GM12878 (cell line): ENCODE measurements at regions not wholly inside any gene's neighbourhood (a gene's known extent, or its start where the extent isn't known, plus 50 kb on each side); places are given as distances from the start of the nearest gene placed in this dataset.

Source experiments
- BHLHE40 ChIP-seq, 2 experiments: fragments of 450-650 bp in 1 of 2; IDR thresholded peaks; 2 replicates each; pipeline ENCODE4 v1.6.1; 2011 to 2017; ENCODE audit warnings: low read depth in 2 of 2, borderline replicate concordance in 1 of 2, improper control_type of control experiment in 1 of 2, low read length in 1 of 2, mild to moderate bottlenecking in 1 of 2
- CHD1 ChIP-seq: IDR thresholded peaks from 2 replicates; pipeline ENCODE4 v1.6.1; 2012; ENCODE audit warnings: low read depth, low read length, improper control_type of control experiment
- EP300 ChIP-seq, 2 experiments: fragments of 150-350 bp in 1 of 2; IDR thresholded peaks; 2 replicates each; pipeline ENCODE4 v1.6.1; 2011 to 2012; ENCODE audit warnings: low read depth in 2 of 2, low read length in 2 of 2, borderline replicate concordance in 1 of 2, improper control_type of control experiment in 1 of 2, inconsistent platforms in 1 of 2; ENCODE audit not compliant: control insufficient read depth in 1 of 2
- ETV6 ChIP-seq, 2 experiments: fragments of 450-650 bp in 1 of 2; IDR thresholded peaks in 1 of 2; conservative IDR thresholded peaks in 1 of 2; 2 replicates each; pipeline ENCODE4 v1.6.1; 2014; ENCODE audit warnings: antibody characterized with exemption in 1 of 2, borderline replicate concordance in 1 of 2, low read depth in 1 of 2, mild to moderate bottlenecking in 1 of 2, moderate library complexity in 1 of 2
- FOS ChIP-seq: IDR thresholded peaks from 3 replicates; pipeline ENCODE4 v1.6.1; 2011; ENCODE audit warnings: borderline replicate concordance; ENCODE audit not compliant: insufficient read length; ENCODE audit errors: extremely low read depth
- FOXK2 ChIP-seq: fragments of 450-650 bp; IDR thresholded peaks from 2 replicates; pipeline ENCODE4 v1.6.1; 2017; ENCODE audit warnings: mild to moderate bottlenecking, moderate library complexity
- IKZF2 ChIP-seq, 2 experiments: fragments of 450-650 bp; IDR thresholded peaks; 2 replicates each; pipeline ENCODE4 v1.6.1; 2017; ENCODE audit warnings: mild to moderate bottlenecking in 2 of 2, moderate library complexity in 2 of 2
- KDM1A ChIP-seq: fragments of 200-600 bp; sonication (generic); IDR thresholded peaks from 2 replicates; pipeline ENCODE4 v1.6.1; 2016; ENCODE audit warnings: borderline replicate concordance
- KLF5 ChIP-seq: fragments of 450-650 bp; IDR thresholded peaks from 2 replicates; pipeline ENCODE4 v1.6.1; 2014; ENCODE audit warnings: mild to moderate bottlenecking; ENCODE audit not compliant: partially characterized antibody
- MEF2A ChIP-seq: IDR thresholded peaks from 2 replicates; pipeline ENCODE4 v1.6.1; 2011; ENCODE audit warnings: low read depth, mild to moderate bottlenecking, low read length, moderate library complexity; ENCODE audit not compliant: insufficient read depth
- PAX5 ChIP-seq: IDR thresholded peaks from 2 replicates; pipeline ENCODE4 v1.6.1; 2011; ENCODE audit warnings: low read depth, low read length, borderline replicate concordance
- POLR2A ChIP-seq: IDR thresholded peaks from 2 replicates; pipeline ENCODE4 v1.6.1; 2011; ENCODE audit warnings: low read depth, mild to moderate bottlenecking, low read length
- PRDM15 ChIP-seq: fragments of 450-650 bp; formaldehyde crosslinking; IDR thresholded peaks from 2 replicates; pipeline ENCODE4 v1.4.0; 2020; ENCODE audit warnings: mild to moderate bottlenecking, moderate library complexity
- RAD51 ChIP-seq: fragments of 450-650 bp; IDR thresholded peaks from 2 replicates; pipeline ENCODE4 v1.6.1; 2016; ENCODE audit warnings: moderate library complexity, mild to moderate bottlenecking, inconsistent platforms
- TCF3 ChIP-seq: IDR thresholded peaks from 2 replicates; pipeline ENCODE4 v1.6.1; 2012; ENCODE audit warnings: low read depth, mild to moderate bottlenecking, low read length, borderline replicate concordance; ENCODE audit not compliant: insufficient read depth
- ZBED1 ChIP-seq: IDR thresholded peaks from 2 replicates; pipeline ENCODE4 v1.6.1; 2016; ENCODE audit warnings: borderline replicate concordance
- ZNF274 ChIP-seq: IDR thresholded peaks from one replicate; pipeline ENCODE4 v1.8.0; 2011; ENCODE audit not compliant: insufficient read length, insufficient read depth
- TF ChIP-seq, protein P1 (sequence below): fragments of 150-350 bp; IDR thresholded peaks from 2 replicates; pipeline ENCODE4 v1.6.1; 2016; ENCODE audit warnings: low read depth, low read length
- TF ChIP-seq, protein P2 (sequence below): IDR thresholded peaks from 2 replicates; pipeline ENCODE4 v1.6.1; 2012; ENCODE audit warnings: low read depth, low read length, improper control_type of control experiment

GRCh38 chr10:2948127-2948854, 119.1 kb upstream of the PFKP start (continued):
- no peak for TF ChIP-seq KDM1A
- peak in 1 of 2 experiments; percentile 33; a peak in 2 of 4 replicates for TF ChIP-seq BHLHE40 (IDR thresholded peaks at IDR 0.05; ENCODE audit: borderline replicate concordance in 1 of 2, low read depth in 2 of 2, low read length in 1 of 2)
- TF ChIP-seq TCF3 = no peak
- TF ChIP-seq PAX5 = 0 out of 2 replicates have a peak, but pooled peaks have one; percentile 41
- 0 out of 2 replicates have a peak, but pooled peaks have one; percentile 30 for TF ChIP-seq ZBED1
- TF ChIP-seq, protein P1, sequence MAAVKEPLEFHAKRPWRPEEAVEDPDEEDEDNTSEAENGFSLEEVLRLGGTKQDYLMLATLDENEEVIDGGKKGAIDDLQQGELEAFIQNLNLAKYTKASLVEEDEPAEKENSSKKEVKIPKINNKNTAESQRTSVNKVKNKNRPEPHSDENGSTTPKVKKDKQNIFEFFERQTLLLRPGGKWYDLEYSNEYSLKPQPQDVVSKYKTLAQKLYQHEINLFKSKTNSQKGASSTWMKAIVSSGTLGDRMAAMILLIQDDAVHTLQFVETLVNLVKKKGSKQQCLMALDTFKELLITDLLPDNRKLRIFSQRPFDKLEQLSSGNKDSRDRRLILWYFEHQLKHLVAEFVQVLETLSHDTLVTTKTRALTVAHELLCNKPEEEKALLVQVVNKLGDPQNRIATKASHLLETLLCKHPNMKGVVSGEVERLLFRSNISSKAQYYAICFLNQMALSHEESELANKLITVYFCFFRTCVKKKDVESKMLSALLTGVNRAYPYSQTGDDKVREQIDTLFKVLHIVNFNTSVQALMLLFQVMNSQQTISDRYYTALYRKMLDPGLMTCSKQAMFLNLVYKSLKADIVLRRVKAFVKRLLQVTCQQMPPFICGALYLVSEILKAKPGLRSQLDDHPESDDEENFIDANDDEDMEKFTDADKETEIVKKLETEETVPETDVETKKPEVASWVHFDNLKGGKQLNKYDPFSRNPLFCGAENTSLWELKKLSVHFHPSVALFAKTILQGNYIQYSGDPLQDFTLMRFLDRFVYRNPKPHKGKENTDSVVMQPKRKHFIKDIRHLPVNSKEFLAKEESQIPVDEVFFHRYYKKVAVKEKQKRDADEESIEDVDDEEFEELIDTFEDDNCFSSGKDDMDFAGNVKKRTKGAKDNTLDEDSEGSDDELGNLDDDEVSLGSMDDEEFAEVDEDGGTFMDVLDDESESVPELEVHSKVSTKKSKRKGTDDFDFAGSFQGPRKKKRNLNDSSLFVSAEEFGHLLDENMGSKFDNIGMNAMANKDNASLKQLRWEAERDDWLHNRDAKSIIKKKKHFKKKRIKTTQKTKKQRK = no peak
- no peak for TF ChIP-seq ETV6 (conservative IDR thresholded peaks at IDR 0.05 in 1 of 2, IDR thresholded peaks at IDR 0.05 in 1 of 2; ENCODE audit: borderline replicate concordance in 1 of 2, low read depth in 1 of 2)
- no peak for TF ChIP-seq RAD51
- no peak for TF ChIP-seq ZNF274
- TF ChIP-seq, protein P2, sequence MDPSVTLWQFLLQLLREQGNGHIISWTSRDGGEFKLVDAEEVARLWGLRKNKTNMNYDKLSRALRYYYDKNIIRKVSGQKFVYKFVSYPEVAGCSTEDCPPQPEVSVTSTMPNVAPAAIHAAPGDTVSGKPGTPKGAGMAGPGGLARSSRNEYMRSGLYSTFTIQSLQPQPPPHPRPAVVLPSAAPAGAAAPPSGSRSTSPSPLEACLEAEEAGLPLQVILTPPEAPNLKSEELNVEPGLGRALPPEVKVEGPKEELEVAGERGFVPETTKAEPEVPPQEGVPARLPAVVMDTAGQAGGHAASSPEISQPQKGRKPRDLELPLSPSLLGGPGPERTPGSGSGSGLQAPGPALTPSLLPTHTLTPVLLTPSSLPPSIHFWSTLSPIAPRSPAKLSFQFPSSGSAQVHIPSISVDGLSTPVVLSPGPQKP = no peak
- no peak for TF ChIP-seq FOS
- no peak for TF ChIP-seq POLR2A
- TF ChIP-seq MEF2A = peak; percentile 52; the same call in 1 of the 2 replicates
- no peak for TF ChIP-seq FOXK2
- TF ChIP-seq KLF5 = no peak
- TF ChIP-seq EP300 (IDR thresholded peaks at IDR 0.05; ENCODE audit: borderline replicate concordance in 1 of 2, control insufficient read depth in 1 of 2, low read depth in 2 of 2, low read length in 2 of 2) = peak; percentile 60 to 76; a peak in 3 of 4 replicates
- peak; percentile 51 to 52; a peak in 2 of 4 replicates for TF ChIP-seq IKZF2 (IDR thresholded peaks at IDR 0.05)
- no peak for TF ChIP-seq PRDM15 (CRISPR knock-in tag)
- no peak for TF ChIP-seq CHD1
